ENCODE measurements at regions not wholly inside any gene's neighbourhood (a gene's known extent, or its start where the extent isn't known, plus 50 kb on each side); places are given as distances from the start of the nearest gene placed in this dataset.
"Not testable (repeated sequence)": the region's sequence is repeated elsewhere in the genome, so short reads cannot be mapped to it uniquely, and the experiment has no call there.

DNA sequence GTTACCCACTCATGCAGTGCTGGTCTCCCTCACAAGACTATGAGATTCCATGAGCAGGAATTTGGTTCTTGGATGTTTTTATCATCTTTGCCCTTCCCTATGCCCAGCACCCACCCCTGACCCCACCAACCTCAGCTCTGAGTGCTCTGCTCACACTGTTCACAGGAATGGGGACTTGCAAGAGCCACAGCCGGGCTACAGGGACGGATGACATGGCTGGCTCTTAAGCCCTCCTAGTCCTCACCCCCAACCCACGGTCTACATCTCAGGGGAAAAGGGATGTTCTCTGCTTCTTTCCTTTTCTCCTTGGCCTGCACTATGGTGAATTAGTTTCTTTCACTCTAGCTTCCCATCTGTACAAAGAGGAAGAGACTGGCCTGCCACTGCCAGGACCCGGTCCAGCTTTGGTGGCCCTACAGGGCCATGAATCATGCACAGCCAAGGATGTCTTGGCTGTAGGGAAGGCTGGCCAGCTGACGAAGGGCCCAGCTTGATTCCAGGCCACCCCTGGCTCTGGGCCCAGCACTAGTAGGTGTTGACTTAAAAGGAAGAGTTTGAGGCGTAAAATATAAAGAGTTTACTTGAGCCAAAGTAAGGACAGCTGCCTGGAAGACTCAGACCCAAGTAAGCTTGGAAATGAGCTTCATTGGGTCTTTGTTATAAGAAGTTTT is 79.7 kb upstream of the MTLN start:
- H3K4me1 Mint-ChIP-seq; DNase-seq; H3K4me3 Mint-ChIP-seq; ATAC-seq; H3K27ac Mint-ChIP-seq; H3K9me3 ChIP-seq (ENCODE audit: control insufficient read depth, low read length, poor library complexity, severe bottlenecking); H3K36me3 Mint-ChIP-seq (ENCODE audit: low read depth); H3K27me3 Mint-ChIP-seq: not testable (repeated sequence)

DNA sequence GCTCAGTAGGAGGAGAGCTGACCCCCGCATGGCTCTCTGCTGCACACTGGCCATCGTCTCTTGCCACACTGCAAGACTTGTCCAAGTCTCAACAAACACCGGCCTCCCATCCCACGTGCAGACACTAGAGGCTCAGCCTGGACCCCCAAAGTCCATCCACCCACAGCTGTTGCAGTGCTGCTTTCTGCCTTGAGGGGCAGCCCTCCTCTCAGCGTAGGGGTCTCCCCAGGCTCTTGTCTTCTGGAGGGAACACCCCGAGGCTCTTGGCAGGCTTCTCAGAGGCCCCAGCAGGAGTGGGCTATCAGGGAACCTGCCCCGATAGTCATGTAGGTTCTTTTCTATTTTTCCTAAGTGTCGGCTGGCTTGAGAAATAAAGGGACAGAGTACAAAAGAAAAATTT is 75.5 kb upstream of the MTLN start:
- not testable (repeated sequence) for DNase-seq; H3K4me1 Mint-ChIP-seq; H3K4me3 Mint-ChIP-seq; H3K27ac Mint-ChIP-seq; ATAC-seq; H3K27me3 Mint-ChIP-seq; H3K9me3 ChIP-seq (ENCODE audit: control insufficient read depth, low read length, poor library complexity, severe bottlenecking); H3K36me3 Mint-ChIP-seq (ENCODE audit: low read depth)

DNA sequence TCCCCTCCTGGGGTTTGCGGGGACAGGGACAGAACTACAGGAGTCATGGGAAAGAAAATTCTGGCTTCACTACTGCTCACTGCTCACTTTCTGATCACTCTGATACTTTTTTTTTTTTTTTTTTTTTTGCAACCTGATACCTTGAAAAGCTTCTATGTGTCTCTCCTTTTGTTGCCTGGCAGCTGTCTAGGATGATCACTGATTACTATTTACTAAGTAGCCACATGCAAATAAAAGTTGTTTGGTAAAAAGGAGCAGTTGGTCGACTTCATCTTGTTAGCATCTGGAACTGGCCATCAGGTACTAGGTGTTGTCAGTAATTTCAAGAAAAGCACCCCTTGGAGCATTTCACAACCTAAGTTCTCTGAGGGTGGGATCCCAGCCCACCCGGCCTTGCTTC is 74.9 kb upstream of the MTLN start:
- not testable (repeated sequence) for H3K27me3 Mint-ChIP-seq; H3K27ac Mint-ChIP-seq; DNase-seq; H3K4me1 Mint-ChIP-seq; H3K36me3 Mint-ChIP-seq (ENCODE audit: low read depth); ATAC-seq; H3K4me3 Mint-ChIP-seq; H3K9me3 ChIP-seq (ENCODE audit: control insufficient read depth, low read length, poor library complexity, severe bottlenecking)

DNA sequence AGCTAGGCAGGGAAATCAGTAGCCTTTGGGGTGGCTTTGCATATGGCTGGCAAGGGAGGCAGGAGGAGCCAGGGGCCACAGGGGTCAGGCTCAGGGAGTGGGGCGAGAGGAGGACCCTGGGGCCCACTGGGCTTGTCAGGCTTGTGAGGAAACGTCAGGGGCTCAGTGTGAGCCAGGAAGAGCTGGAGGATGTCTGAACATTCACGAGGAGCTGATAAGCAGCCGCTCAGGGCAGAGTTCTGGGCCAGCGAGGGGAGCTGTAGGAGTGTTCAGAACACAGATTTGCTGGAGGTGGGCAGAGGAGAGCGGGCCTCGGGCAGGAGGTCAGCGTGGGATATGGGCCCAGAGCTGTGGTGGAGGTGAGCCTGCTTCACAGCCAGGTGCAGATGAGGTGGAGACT is 72.7 kb upstream of the MTLN start:
- not testable (repeated sequence) for H3K27ac Mint-ChIP-seq; H3K27me3 Mint-ChIP-seq; H3K36me3 Mint-ChIP-seq (ENCODE audit: low read depth); H3K9me3 ChIP-seq (ENCODE audit: control insufficient read depth, low read length, poor library complexity, severe bottlenecking); ATAC-seq; H3K4me3 Mint-ChIP-seq; DNase-seq; H3K4me1 Mint-ChIP-seq

DNA sequence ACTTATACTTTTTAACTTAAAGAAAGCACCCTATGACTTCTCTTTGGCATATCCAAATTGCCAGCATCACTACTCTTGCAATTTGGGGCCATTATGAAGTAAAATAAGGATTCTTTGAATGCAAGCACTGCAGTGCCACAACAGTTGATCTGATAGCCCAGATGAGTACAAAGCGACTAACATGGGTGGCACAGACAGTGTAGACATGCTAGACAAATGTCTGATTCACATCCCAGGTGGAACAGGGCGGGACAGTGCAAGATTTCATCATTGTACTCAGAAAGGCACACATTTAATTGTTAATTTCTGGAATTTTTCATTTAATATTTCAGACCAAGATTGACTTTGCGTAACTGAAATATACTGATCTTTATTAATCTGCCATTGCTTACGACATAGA is 68.5 kb upstream of the MTLN start:
- not testable (repeated sequence) for DNase-seq; H3K9me3 ChIP-seq (ENCODE audit: control insufficient read depth, low read length, poor library complexity, severe bottlenecking); H3K36me3 Mint-ChIP-seq (ENCODE audit: low read depth); H3K27ac Mint-ChIP-seq; H3K4me1 Mint-ChIP-seq; H3K27me3 Mint-ChIP-seq; H3K4me3 Mint-ChIP-seq; ATAC-seq

DNA sequence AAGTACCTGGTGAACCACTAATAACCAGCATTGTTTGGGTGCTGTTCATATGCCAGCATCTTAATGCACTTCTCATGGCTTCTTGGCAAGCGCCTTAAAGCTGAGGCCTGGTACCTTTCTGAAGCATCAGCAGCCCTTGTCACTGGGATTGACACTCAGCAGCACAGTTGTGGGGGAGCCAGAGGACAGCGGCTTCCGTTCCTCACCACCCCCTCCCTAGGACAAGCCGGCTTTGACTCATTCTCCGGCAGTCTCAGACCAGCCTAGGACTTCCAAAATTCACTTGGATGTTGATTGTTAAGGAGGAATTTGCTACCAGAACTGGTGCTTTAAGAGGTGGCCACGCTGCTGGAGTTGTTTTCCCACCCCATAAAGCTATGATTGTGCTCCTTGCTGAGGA is 64.7 kb upstream of the MTLN start:
- not testable (repeated sequence) for H3K27me3 Mint-ChIP-seq; ATAC-seq; H3K4me1 Mint-ChIP-seq; H3K4me3 Mint-ChIP-seq; H3K36me3 Mint-ChIP-seq (ENCODE audit: low read depth); H3K27ac Mint-ChIP-seq; DNase-seq; H3K9me3 ChIP-seq (ENCODE audit: control insufficient read depth, low read length, poor library complexity, severe bottlenecking)

DNA sequence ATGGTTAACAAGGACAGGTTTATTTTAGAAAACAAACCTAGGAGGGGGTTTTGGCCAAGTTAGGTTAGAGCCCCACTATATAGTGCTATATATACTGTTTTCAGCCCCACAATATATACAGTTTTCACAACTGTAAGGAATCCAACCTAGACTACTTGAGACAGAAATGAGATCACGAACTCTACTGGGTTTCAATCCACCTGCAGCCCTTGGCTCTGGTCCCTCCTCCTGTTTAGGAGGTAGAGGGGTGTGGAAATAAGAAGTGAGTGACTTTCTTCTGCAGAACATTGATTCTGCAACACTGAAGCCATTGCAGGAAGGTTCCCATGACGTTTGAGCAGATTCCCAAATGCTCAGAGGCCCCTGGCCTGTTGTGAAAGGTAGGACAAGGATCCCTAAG is 63.7 kb upstream of the MTLN start:
- not testable (repeated sequence) for H3K4me1 Mint-ChIP-seq; H3K27me3 Mint-ChIP-seq; H3K4me3 Mint-ChIP-seq; H3K9me3 ChIP-seq (ENCODE audit: control insufficient read depth, low read length, poor library complexity, severe bottlenecking); H3K27ac Mint-ChIP-seq; DNase-seq; ATAC-seq; H3K36me3 Mint-ChIP-seq (ENCODE audit: low read depth)

DNA sequence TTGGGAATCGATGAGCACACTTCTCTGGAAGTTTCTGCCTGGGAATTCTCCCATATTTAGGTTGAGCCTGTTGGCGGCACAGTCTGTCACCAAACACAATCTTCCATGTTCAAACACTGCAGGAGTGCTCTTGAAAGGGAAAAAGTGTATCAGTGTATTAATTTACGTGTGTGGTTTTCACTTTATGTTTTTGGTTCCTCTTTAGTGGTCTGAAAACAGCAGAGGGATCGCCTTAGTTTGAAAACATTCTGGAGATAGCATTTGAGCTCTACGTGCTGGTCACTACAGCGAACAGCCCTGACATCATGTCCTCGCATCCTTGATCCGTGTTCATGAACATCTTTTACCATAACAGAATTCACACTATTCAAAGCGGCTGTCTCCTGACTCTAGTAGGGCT is 57.3 kb upstream of the MTLN start:
- H3K27me3 Mint-ChIP-seq; H3K9me3 ChIP-seq (ENCODE audit: control insufficient read depth, low read length, poor library complexity, severe bottlenecking); DNase-seq; ATAC-seq; H3K4me1 Mint-ChIP-seq; H3K4me3 Mint-ChIP-seq; H3K27ac Mint-ChIP-seq; H3K36me3 Mint-ChIP-seq (ENCODE audit: low read depth): not testable (repeated sequence)

DNA sequence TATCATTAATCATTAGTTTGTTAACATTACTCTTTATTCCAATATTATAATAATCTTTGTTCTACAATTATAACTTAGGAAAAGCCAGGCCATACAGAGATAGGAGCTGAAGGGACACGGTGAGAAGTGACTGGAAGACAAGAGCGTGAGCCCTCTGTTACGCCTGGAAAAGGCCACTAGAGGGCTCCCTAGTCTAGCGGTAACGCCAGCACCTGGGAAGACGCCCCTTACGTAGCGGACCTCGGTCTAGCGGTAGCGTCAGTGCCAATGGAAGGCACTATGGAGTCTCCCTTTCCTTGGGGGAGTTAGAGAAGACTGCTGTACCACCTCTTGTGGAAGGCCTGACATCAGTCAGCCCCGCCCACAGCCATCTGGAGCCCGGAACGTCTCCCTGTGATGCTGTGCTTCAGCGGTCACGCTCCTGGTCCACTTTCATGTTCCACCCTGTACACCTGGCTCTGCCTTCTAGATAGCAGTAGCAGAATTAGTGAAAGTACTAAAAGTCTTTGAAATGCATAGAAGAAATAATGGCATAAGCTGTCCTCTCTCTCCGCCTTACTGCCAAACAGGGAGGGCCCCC is 55.6 kb upstream of the MTLN start:
- H3K4me1 Mint-ChIP-seq; DNase-seq; H3K27me3 Mint-ChIP-seq; H3K27ac Mint-ChIP-seq; H3K9me3 ChIP-seq (ENCODE audit: control insufficient read depth, low read length, poor library complexity, severe bottlenecking); H3K36me3 Mint-ChIP-seq (ENCODE audit: low read depth): not testable (repeated sequence)
- H3K4me3 Mint-ChIP-seq, result peak overlapping the region; percentile 63
- ATAC-seq, result peak; percentile 86

DNA sequence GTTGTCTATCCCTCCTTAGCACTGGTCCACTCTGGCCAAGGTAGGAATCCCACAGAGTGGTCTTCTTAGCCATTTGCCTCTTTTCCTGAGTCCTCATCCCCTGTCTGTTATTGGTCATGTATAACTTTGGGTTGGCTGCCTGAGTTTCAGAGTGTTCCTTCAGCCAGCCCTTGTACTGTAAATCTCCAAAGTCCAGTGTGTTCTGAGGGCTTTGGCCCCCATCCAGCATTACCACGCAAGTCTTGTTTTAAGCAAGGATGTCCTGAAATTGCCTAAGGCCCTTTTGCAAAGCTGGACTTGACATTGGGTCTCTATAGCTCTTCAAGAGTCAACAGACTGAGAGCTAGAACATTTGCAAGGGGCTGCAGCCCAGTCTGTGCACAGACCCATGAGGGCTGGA is 52.5 kb upstream of the MTLN start:
- H3K27me3 Mint-ChIP-seq; H3K4me1 Mint-ChIP-seq; DNase-seq; ATAC-seq; H3K9me3 ChIP-seq (ENCODE audit: control insufficient read depth, low read length, poor library complexity, severe bottlenecking); H3K36me3 Mint-ChIP-seq (ENCODE audit: low read depth); H3K27ac Mint-ChIP-seq; H3K4me3 Mint-ChIP-seq: not testable (repeated sequence)

DNA sequence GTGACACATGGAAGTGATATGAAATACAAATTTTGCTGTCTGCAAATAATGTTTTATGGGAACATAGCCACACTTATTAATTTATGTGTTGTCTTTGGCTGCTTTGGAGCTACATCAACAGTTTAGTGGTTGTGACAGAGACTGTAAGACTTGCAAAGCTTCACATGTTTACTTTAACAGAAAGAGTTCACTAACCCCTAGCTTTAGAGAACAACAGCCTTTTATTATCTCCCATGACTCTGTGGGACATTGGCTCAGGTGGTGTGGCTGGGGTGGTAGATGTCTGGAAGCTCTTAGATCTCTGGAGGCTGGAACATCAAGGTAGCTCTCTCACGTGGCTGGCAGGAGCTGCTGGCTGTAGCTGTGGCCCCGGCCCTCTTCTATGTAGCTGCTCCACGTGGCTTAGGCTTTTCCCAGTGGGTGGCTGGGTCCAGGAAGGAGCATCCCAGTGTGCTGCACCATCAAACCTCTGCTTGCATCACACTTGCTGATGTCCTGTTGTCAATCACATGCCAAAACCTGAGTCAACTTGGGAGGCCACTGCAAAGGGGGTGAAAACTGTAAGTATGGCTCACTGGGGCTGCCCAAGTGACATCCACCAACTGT is 51.8 kb upstream of the MTLN start:
- not testable (repeated sequence) for DNase-seq, H3K27ac Mint-ChIP-seq

DNA sequence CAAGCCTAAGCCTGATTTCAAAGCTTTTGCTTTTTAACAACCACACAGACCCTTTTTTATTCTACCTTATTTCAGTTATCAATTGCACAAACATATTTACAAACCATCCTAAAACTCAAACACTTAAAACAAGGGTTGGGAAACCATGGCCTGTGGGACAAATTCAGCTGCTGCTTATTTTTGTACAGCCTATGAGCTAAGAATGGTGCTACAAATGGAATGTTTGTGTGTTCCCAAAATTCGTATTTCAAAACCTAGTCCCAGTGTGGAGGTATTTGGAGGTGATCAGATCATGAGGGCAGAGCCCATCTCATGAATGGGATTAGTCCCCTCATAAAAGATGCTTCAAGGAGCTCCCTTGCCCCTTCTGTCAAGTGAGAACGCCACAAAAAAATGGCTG is 51.1 kb upstream of the MTLN start:
- H3K4me3 Mint-ChIP-seq; H3K27ac Mint-ChIP-seq; H3K9me3 ChIP-seq (ENCODE audit: control insufficient read depth, low read length, poor library complexity, severe bottlenecking); DNase-seq; H3K4me1 Mint-ChIP-seq; ATAC-seq; H3K36me3 Mint-ChIP-seq (ENCODE audit: low read depth); H3K27me3 Mint-ChIP-seq: not testable (repeated sequence)

More for the DNA sequence above, 51.8 kb upstream of the MTLN start:
- not testable (repeated sequence) for H3K27me3 Mint-ChIP-seq; ATAC-seq; H3K9me3 ChIP-seq (ENCODE audit: control insufficient read depth, low read length, poor library complexity, severe bottlenecking); H3K4me1 Mint-ChIP-seq; H3K4me3 Mint-ChIP-seq; H3K36me3 Mint-ChIP-seq (ENCODE audit: low read depth)
